ENCODE measurements at regions not wholly inside any gene's neighbourhood (a gene's known extent, or its start where the extent isn't known, plus 50 kb on each side); places are given as distances from the start of the nearest gene placed in this dataset.

- FAIRE-seq (no peak), DNase-seq (ENCODE audit: extremely low spot score, insufficient read length, low read depth) (no peak)
These were observed 215.1 kb downstream of the ERMARD start for GRCh38 chr6:169966312-169967181.

DNA sequence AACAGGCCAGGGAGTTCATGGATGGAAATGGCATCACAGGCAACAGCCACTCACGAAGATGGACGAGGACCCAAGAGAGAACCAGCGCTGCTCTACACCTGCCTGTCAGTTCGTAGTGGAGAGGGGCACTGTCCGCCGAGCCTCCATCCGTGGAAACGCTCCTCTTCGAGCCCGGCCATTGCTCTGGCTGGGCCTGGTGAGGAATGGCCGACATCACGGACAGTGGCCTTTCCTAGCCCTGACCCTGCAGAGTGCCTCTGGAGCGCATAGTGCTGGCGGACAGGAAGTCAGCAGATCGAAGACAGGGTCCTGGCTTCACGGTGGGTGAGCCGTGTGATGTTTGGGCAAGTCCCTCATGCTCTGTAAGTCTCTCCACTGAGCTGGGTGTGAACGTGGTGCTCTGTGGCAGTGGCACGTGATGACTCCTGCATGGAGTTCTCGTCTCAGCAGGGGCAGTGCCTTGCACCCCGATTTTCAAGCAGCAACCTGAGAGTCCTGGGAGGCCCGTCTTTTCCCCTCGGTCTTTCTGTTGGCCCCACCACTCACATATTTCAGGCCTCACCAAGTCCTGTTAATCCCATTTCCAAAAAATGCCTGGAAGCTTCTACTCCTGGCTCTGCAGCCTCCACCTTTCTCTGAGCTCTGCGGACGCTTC is 214.4 kb downstream of the ERMARD start:
- DNase-seq (ENCODE audit: extremely low spot score, insufficient read length, low read depth): no peak
- FAIRE-seq: no peak

DNA sequence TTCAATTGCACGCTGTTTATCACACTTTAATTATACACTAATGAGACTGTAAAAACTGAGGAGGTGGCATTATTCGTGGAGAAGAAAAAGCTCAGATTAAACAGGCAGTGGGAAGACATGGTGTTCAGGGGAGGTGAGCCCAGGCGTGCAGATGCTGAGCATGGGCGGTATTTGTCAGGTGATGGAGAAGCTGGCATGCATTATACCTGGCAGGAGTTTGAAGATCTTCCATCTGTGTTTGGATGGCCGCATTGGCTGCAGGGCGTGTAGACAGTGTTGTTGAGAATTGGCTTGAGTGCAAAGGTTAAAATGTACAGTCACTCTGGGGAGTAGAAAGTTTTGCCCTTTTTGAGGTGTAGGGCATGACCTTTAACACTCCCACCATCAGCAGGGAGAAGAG is 213.8 kb downstream of the ERMARD start:
- FAIRE-seq: no peak

GRCh38 chr6:169964486-169965180 is 213.2 kb downstream of the ERMARD start:
- no peak for FAIRE-seq

More for the DNA sequence above, 213.8 kb downstream of the ERMARD start:
- DNase-seq (ENCODE audit: extremely low spot score, insufficient read length, low read depth): no peak

DNA sequence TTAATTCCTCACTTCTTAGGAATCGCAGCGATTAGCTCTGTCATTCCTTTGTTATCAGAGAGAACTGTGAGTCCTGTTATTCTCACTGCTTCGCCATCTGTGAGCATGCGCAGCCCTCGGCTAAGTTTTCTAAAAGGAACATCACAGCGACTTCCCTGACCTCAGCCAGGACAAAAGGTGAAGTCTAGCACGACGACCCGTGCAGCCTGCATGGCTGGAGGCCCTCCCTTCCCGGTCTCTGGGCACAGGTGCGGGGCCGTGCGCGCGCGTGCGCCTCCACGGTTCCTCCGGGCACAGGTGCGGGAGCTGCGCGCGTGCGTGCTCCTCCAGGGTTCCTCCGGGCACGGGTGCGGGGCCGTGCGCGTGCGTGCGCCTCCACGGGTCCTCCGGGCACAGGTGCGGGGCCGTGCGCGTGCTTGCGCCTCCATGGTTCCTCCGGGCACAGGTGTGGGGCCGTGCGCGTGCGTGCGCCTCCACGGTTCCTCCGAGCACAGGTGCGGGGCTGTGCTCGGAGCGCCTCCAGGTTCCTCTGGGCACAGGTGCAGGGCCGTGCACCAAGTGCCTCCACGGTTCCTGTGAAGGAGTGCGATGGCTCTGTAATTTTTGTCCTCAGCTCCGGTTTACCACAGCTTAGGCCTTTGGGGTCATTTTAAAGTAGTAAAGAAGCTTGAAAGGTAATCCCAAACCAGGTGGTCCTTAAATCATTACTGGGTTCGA is 212.3 kb downstream of the ERMARD start:
- FAIRE-seq (no peak), DNase-seq (ENCODE audit: extremely low spot score, insufficient read length, low read depth) (no peak)

More at GRCh38 chr6:169964486-169965180, 213.2 kb downstream of the ERMARD start:
- no peak for DNase-seq (ENCODE audit: extremely low spot score, insufficient read length, low read depth)

- FAIRE-seq (no peak), DNase-seq (ENCODE audit: extremely low spot score, insufficient read length, low read depth) (no peak)
These were observed 211.4 kb downstream of the ERMARD start for GRCh38 chr6:169962604-169963469.

DNA sequence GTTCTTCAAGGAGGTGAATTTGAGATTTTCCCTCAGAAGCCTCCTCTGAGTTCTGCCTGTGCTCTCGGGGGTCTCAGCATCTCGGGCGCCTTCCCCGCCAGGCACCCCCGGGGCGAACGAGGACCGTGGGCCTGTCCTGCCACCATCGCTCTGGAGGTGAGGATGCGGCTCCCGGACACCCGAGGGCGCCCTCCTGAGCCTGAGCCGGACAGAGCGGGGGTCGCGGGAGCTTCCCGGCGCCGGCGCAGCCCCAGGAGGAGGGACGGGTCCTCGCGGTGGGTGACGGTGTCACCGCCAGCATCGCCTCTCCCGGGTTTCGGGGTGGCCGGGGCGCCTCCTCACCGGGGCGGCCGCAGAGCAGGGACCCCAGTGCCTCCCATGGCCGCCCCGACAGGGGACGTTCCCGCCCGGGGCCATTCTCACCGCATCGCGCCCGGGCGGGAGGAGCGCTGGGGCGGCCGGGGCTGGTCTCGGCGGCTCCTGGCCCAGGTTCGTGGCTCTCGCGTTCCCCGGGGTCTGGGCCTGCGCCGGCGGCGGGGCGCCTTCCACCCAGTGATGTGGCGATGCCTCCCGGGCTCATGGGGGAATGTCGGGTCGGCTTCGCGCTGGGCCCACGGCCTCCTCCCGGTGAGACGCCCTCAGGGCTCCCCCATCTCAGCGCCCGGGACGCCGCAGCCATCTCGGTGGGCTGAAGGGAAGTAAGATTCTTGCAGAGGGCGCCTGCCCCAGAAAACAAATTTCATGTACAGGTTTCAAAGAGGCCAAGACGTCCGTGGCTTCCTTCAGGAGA is 210.5 kb downstream of the ERMARD start:
- no peak for FAIRE-seq
- DNase-seq (ENCODE audit: extremely low spot score, insufficient read length, low read depth): no peak

DNA sequence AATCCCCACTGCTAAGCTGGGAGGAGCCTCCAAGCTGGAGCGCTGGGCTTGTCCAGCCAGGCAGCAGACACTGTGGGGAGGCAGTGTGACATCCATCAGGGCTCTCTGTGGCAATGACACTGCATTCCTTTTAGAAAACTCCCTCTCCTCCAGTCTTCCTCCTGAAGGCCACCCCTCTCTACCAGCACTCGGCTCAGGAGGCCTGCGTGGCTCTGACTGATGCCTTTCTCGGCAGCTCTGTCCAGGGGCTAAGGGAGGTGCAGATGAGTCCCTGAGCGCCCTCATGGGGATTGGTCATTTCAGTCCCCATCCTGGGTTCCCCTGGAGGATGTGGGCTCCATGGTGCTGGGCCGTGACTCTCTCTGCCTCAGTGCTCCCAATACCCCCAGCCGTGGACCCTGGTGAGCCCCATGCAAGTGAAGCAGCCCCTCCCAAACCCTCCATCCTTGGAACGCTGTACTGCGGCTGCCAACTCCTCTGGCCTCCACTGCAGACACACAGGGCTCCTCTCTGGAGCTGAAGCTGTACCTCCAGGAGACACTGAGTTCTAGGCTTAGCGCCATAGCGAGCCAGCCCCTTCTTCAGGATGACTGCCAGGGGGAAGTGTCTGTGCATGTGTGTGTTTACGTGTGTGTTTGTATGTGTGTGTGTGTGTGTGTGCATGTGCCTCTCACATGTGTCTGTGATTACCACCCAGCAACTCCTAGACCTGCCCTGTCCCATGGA is 209.6 kb downstream of the ERMARD start:
- DNase-seq (ENCODE audit: extremely low spot score, insufficient read length, low read depth) (no peak), FAIRE-seq (no peak)

GRCh38 chr6:169960521-169960885 is 209.1 kb downstream of the ERMARD start:
- FAIRE-seq (no peak), DNase-seq (ENCODE audit: extremely low spot score, insufficient read length, low read depth) (no peak)

GRCh38 chr6:169960003-169960344 is 208.6 kb downstream of the ERMARD start:
- FAIRE-seq: no peak
- no peak for DNase-seq (ENCODE audit: extremely low spot score, insufficient read length, low read depth)

- FAIRE-seq (no peak), DNase-seq (ENCODE audit: extremely low spot score, insufficient read length, low read depth) (no peak)
These were observed 207.9 kb downstream of the ERMARD start for GRCh38 chr6:169959136-169960002.

- DNase-seq (ENCODE audit: extremely low spot score, insufficient read length, low read depth) (no peak), FAIRE-seq (no peak)
These were observed 207.1 kb downstream of the ERMARD start for GRCh38 chr6:169958510-169958909.

GRCh38 chr6:169957351-169957963 is 206.0 kb downstream of the ERMARD start:
- no peak for FAIRE-seq
- no peak for DNase-seq (ENCODE audit: extremely low spot score, insufficient read length, low read depth)

- DNase-seq (ENCODE audit: extremely low spot score, insufficient read length, low read depth) (no peak), FAIRE-seq (no peak)
These were observed 205.2 kb downstream of the ERMARD start for GRCh38 chr6:169956580-169956979.

DNA sequence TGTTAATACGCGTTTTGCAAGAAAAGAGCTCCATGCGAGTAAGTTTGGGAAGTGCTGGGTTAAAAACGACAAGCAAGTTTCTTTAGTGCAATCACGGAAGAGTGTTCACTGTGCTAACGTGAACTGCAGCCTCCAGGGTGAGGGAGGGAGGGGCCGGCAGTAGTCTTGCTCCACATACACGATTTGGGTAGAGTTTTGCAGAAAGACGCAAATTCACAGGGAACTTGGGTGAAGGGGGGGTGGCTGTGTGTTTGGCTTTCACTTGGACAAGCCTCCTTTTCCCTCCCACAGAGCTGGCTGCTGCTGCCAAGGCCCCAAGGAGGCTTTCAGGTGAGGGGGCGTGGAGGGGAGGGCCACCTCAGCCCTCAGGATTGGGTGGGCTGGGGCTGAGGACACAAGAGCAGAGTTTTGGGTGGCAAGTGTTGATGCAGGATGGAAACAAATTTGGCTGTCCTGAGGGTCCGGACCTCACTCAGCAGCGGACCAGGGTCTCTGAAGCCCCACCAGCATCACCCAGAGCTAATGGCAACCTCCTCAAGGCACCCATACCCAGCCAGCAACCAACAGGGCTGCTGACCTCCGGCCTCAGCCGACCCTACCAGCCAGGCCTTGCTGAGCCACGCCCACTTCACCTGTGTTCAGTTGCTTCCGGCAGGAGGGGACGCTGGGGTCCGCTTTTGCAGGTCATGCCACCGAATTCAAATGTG is 204.5 kb downstream of the ERMARD start:
- DNase-seq (ENCODE audit: extremely low spot score, insufficient read length, low read depth): no peak
- FAIRE-seq: no peak

DNA sequence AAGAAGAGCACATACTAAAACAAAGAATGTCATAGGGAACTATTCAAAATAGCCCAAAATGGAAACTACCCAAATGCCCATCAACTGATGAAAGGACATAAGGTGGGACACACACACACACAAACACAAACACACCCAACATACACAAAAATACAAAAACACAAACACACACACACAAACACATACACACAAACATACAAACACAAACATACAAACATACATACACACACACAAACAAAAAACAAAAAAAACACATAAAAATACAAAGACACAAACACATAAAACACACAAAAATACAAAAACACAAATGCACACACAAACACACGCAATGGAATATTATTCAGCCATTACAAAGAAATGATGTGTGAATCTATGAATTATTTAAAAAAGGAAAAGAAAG is 203.6 kb downstream of the ERMARD start:
- DNase-seq (ENCODE audit: extremely low spot score, insufficient read length, low read depth) (no peak), FAIRE-seq (no peak)
